ENCODE measurements at regions not wholly inside any gene's neighbourhood (a gene's known extent, or its start where the extent isn't known, plus 50 kb on each side); places are given as distances from the start of the nearest gene placed in this dataset.

DNA sequence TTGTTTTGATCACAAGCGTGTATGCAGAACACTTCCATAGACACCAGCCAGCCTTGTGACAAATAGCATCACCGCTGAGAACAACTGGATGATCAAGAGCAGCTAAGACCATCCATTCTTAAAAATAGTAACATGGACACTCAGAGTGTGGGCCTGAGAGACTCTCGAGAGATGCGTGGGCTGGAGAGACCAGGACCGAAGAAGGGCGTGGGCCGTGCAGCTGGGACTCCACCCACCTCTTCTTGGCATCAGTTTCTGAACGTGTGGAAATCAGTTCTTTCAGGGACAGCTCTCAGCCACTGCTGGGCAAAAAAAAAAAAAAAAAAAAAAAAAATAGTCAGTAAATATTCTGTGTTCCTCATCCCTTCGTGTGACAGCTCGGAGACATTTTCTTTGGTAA lies 314.5 kb upstream of the CDH4 start:
- peak; percentile 30 for DNase-seq

- DNase-seq = no peak
Measured at GRCh38 chr20:60941379-60941778, 310.7 kb upstream of the CDH4 start.

DNA sequence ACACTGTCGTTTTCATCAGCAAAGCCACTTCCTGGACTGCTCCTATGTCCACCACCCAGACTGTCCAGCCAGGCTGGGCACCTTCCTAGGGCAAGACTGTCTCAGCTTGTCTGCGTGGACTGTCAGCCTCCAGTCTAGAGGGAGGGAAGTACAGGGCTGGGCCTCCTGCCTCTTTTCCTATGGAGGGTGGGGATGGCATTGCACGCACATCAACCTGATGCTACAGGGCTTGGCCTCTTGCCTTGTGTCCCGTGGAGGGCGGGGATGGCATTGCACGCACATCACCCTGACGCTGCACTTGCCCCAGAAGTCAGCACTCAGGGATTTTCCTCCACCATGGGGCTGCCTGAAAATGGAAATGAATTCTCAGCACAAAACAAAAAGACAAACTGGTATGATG lies 304.2 kb upstream of the CDH4 start:
- no peak for DNase-seq

DNA sequence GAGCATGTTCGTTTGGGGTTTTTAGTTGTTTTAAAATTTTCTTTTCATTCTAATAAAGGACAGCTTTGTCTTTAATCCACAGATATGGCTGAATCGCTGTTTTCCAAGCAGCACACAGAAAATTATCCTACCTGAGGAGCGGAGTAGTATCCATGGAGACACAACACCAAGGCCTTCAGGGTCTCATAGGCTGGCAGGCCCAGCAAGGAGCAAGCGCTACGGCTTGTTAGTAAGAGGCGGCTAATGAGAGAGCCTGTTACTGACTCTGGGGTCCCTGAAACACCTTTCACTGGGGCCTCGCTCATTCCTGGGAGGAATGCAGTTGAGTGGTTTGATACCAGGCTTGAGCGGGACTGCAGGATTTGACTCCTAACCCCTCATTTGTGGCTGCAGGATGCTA lies 303.8 kb upstream of the CDH4 start:
- no peak for DNase-seq

DNA sequence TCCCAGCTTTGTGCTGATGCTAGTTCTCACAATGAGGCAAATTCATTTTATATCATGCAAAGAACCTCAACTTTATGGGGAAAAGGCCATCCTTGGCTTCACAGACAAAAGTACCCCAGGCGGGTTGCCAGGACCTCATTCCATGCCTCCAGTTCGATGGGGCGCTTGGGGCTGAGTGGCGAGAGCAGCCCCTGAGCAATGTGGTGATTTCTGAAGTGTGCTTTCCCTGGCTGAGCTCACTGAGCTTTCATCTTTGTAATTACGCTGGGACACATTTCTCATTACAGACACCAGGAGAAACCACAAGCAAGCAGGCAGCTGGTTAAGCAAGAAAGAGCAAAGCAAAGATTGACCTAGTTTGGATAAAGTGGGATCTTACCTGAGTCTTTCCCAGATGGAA lies 301.5 kb upstream of the CDH4 start:
- no peak for DNase-seq

- DNase-seq = no peak
Measured at GRCh38 chr20:60950974-60951373, 301.1 kb upstream of the CDH4 start.

GRCh38 chr20:60952861-60953260 lies 299.2 kb upstream of the CDH4 start:
- no peak for DNase-seq

- DNase-seq = no peak
Measured at GRCh38 chr20:60953321-60953720, 298.7 kb upstream of the CDH4 start.

- no peak for DNase-seq
Measured at GRCh38 chr20:60955706-60956105, 296.4 kb upstream of the CDH4 start.

- DNase-seq = no peak
Measured at GRCh38 chr20:60956194-60956593, 295.9 kb upstream of the CDH4 start.

- no peak for DNase-seq
Measured at GRCh38 chr20:60957621-60958020, 294.4 kb upstream of the CDH4 start.

- DNase-seq = no peak
Measured at GRCh38 chr20:60959971-60960370, 292.1 kb upstream of the CDH4 start.

DNA sequence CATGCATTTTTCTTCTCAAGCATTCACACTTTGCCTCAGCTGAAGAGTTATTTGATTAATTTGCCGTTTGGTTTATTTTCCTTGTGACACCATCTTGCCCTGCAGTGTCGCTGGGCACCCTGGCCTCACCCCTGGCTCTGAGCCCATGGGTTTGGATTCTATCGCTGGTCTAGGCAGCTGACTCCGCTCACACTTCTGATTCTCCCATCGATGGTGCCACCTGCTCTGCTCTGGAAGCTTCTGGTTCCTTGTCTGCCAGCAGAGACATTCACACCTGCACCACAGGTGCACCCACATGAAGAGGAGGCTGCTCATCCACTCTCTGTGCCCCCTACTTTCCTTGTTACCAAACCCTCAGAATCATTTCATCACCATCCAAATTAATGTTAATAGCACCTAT lies 291.6 kb upstream of the CDH4 start:
- no peak for DNase-seq

DNA sequence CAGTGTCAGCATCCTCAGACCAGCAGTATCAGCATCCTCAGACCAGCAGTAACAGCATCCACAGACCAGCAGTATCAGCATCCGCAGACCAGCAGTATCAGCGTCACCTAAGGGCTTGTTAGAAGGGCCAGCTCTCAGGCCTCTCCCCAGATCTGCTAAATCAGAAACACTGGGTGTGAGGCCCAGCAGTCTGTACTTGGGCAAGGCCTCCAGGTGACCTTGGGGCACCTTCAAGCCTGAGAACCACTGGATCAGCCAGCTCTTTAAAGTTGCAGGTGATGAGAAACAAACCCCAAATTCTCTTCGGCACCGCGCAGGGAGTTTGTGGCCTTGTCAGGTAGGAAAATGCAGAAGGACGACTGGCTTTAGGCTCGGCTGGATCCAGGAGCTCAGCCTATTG lies 290.5 kb upstream of the CDH4 start:
- DNase-seq = no peak

- DNase-seq = no peak
Measured at GRCh38 chr20:60962367-60963045, 289.6 kb upstream of the CDH4 start.

GRCh38 chr20:60963146-60963545 lies 288.9 kb upstream of the CDH4 start:
- no peak for DNase-seq

DNA sequence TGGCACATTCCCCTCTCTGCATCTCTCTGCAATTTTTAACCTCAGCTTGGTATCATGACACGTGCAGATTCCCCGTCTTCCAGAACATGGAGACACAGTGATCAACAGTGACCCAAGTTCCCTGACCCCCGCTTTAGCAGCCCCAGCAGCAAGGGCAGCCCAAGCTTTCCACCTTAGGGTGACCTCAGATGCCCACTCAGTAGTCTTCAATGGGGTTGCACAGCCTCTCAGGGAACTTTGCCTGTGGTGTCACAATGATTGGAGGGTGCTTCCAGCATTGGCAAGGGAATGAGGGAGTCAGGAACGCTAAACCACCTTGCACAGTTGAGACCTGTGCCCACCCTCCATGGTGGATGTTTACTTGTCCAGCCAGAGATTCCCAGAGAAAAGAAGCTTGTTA lies 287.1 kb upstream of the CDH4 start:
- DNase-seq = no peak

DNA sequence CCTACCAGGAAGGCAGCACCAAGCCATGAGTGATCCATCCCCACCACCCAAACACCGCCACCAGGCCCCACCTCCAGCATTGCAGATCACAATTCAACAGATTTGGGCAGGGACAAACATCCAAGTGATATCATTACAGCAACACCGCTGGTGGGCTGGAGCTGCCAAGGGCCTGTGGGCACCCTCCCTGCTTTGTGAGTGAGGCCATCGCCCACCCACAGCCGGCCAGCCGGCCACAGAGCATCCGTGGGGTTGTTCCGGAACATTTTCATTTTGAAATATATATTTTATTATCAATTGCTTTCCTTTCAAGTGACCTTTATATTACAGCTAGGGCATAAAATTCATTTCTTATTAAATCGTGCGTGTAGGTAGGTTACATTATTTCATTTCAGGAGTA lies 286.0 kb upstream of the CDH4 start:
- DNase-seq = no peak

GRCh38 chr20:60966766-60967165 lies 285.3 kb upstream of the CDH4 start:
- no peak for DNase-seq

DNA sequence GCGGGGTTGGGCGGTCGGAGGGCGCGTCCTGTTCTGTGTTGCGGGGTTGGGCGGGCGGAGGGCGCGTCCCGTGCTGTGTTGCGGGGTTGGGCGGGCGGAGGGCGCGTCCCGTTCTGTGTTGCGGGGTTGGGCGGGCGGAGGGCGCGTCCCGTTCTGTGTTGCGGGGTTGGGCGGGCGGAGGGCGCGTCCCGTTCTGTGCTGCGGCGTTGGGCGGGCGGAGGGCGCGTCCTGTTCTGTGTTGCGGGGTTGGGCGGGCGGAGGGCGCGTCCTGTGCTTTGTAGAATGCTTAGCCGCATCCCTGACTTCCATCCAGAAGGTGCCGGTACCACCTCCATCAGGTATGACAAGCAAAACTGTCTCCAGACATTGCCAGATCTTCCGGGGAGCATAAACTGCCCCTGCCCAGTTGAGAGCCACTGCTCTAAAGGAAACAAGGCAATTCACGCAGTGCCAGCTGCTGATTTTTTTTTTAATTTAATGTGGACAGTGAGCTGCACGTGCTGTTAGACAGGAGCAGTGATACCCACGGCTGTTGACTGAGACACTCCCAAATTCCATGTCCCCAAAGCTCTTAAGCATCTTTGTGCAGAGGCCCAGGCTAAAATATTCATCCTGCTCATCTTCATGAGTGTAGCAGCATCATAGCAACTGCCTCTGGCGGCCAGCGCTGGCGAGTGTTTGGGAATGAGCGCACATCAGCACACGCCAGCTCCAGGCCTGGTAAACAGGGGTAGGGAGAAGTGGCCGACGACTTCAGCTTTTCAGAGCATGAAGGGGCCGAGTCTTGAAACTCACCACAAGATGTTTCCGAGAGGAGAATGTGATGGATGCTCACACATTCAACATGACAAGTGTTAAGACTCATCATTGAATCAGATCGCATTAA lies 284.4 kb upstream of the CDH4 start:
- no peak for DNase-seq

DNA sequence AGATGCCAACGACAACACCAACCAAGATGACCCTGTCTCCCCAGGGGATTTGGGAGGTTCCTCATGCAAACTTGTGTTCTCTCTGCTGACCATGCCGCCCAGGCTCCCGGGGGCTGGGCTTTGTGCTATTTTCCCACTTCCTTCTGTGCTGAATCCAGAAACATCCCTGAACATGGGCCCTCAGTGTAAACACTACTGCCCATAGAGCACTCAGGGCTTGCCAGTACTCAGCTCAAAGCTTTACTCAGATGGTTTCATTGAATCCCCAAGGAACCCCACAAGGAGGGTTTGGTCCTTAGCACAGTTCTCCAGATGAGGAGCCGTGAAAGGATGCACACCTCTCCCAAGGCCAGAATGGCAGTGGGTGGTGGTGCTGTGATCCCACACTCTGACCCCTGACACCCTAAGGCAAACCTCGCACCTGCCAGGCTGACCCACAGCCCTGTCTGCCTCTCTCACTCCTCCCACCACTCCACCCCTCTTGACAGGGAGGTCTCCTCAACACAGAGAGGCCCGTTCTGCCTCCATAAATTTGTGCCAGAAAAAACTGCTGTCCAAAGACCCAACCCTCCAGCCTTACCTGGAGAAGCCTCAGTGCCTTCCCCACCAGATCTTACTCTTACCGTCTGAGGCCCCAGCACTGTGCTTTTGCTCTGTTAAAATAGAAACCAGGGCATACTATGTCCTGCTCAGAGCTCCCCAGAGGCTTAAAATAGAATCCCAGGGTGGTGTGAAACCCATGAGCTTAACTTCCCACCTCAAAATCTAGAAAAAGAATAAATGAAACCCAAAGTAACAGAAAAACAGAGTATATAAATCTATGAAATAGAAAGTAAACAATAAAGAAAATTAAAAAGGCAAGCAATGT lies 283.0 kb upstream of the CDH4 start:
- DNase-seq = no peak

- no peak for DNase-seq
Measured at GRCh38 chr20:60970601-60971000, 281.5 kb upstream of the CDH4 start.

DNA sequence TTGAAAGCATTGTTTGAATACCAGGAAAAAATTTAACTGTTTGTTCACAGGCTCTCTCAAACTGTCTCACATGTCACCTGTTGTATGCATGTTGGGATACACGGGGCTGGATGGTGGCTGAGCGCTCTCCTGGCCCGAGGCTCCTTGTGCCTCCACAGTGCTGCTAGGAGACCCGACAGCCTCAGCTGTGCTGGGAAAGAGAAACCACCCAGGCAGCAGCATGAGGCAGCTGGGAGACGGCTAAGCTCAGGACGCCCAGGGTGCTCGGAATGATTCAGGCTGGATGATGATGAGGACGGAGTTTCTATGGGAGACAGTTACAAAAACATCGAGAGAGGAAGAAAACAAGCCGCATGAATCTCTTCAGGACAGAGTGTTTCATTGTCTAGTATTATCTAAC lies 278.0 kb upstream of the CDH4 start:
- no peak for DNase-seq

Data from right hindlimb (tissue), 1 donor.